AG09319 (cell line): ENCODE measurements at regions not wholly inside any gene's neighbourhood (a gene's known extent, or its start where the extent isn't known, plus 50 kb on each side); places are given as distances from the start of the nearest gene placed in this dataset.
"Not testable (repeated sequence)": the region's sequence is repeated elsewhere in the genome, so short reads cannot be mapped to it uniquely, and the experiment has no call there.

Source experiments
- DNase-seq: peaks from one replicate; pipeline ENCODE4 v3.0.0-alpha.2; 2010; ENCODE audit warnings: low read depth; ENCODE audit errors: extremely low read depth
- TF ChIP-seq, protein P1 (sequence below): IDR thresholded peaks from 2 replicates; pipeline ENCODE4 v1.5.1; 2011; ENCODE audit warnings: low read depth, mild to moderate bottlenecking, inconsistent platforms, low read length, moderate library complexity

DNA sequence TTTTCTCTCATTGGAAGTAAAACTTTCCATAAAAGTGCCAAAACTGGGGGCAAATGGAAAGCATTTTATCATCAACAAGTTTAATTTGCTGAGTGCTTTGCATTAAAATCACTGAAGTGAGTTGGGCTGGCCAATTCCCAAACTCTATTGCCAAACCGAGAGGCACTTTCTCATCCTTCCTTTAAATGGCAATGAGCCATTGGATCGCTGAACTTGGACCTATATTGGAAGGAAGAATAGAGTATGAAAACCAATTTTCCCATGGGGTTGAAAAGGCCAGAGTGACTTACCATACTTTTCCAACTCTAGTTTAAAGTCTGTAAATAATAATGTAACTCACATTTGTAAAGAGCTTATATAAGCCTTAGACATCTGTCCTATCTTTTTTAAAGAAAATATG lies 189.1 kb upstream of the C1orf87 start:
- TF ChIP-seq, protein P1, sequence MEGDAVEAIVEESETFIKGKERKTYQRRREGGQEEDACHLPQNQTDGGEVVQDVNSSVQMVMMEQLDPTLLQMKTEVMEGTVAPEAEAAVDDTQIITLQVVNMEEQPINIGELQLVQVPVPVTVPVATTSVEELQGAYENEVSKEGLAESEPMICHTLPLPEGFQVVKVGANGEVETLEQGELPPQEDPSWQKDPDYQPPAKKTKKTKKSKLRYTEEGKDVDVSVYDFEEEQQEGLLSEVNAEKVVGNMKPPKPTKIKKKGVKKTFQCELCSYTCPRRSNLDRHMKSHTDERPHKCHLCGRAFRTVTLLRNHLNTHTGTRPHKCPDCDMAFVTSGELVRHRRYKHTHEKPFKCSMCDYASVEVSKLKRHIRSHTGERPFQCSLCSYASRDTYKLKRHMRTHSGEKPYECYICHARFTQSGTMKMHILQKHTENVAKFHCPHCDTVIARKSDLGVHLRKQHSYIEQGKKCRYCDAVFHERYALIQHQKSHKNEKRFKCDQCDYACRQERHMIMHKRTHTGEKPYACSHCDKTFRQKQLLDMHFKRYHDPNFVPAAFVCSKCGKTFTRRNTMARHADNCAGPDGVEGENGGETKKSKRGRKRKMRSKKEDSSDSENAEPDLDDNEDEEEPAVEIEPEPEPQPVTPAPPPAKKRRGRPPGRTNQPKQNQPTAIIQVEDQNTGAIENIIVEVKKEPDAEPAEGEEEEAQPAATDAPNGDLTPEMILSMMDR, result no peak
- no peak for DNase-seq

DNA sequence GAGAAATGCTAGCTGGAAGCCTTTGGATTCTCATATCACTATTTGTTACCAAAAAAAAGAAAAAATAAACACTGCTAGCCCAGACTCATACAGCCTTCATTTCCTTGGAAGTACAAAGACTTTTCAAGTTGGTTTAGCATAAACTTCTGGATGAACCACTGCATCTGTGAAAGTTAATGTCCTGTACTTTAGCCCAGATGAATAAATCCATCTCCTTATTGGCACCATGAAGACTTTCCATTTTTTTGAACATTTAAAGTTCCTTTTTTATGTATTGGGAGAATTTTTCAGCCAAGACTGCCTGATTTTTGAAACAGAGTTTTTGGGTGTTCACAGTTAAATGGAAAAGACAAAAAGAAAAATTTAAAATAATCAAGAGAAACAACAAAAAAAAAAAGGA lies 184.0 kb upstream of the C1orf87 start:
- DNase-seq, result no peak
- TF ChIP-seq, protein P1, result no peak

DNA sequence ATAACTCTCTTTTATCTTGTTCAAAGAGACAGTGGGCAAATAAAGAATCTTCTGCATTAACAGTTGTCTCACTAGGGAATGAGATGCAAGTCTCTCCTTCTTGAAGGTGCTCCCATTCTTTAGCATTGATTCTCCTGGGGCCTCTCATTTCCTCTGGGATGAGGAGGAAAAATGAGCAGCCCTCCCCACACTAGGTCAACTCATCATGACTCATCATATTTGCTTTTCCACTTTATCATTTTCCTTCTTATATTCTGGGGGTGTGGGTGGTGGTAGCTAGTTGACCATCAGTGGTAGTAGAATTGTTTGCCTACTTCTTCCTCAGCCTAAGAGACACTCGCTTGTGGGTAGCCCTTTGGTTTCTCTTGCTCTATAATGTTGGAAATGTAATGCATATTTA lies 182.0 kb upstream of the C1orf87 start:
- TF ChIP-seq, protein P1, result no peak
- no peak for DNase-seq

DNA sequence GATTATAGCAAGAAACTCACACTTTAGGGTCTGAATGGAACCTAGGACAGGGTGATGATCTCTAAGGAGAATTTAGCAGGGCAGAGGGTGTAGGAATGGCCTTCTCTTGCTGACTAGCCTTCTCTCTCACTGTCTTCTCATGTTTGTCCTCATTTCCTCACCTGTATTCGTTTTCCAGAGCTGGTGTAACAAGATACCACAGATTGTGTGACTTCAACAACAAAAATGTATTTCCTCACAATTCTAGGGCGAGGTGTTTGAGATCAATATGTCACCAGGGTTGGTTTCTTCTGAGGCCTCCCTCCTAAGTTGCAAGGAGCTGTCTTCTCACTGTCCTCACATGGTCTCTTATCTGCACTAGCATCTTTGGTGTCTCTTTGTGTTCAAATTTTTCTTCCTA lies 177.9 kb upstream of the C1orf87 start:
- no peak for DNase-seq
- TF ChIP-seq, protein P1, result no peak

DNA sequence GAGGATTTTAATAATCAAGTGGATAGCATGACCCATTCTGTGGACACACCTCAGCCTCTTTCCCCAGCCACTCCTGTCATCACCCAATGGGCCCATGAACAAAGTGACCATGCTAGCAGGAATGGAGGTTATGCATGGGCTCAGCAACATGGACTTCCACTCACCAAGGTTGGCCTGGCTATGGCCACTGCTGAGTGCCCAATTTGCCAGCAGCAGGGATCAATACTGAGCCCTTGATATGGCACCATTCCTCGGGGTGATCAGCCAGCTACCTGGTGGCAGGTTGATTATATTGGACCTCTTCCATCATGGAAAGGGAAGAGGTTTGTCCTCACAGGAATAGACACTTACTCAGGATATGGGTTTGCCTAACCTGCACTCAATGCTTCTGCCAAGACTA lies 173.9 kb upstream of the C1orf87 start:
- DNase-seq, result not testable (repeated sequence)

DNA sequence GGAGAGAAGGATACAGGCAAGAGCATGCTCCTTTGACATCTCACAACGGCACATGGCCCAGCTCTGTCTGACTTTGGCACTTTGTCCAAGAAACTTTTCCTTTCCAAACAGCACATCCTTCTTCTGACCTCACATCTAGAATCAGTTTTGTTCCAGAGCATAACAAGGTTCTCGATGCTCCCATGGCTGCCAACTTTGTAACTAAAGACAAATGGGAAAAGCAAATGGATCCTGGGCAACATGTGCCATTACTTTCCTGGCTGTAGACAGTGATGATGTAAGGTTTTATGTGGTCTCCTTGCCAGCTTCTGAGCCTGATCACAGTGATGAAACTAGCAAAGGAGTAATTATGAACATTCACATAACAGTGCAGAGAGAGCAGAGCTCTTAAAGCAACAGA lies 171.8 kb upstream of the C1orf87 start:
- TF ChIP-seq, protein P1, result no peak
- DNase-seq, result peak; percentile 12

DNA sequence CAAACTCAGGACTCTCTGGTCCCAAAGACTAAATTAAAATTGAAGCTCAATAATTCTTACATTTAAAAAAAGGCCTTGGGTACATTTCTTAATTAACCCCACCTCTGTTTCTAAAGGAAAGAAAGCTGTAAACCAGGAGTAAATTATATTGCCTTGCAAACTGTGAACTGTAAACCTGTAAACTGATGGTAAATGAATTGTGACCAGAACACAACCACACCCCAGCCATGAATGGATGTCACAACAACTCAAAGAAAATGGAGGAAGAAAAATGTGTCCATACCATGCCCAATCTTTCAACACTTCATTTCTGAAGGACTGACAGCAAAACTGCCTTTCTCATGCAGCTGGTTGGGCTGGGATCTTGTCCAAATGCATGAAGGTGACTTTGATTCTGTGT lies 171.3 kb upstream of the C1orf87 start:
- DNase-seq, result no peak
- TF ChIP-seq, protein P1, result no peak

DNA sequence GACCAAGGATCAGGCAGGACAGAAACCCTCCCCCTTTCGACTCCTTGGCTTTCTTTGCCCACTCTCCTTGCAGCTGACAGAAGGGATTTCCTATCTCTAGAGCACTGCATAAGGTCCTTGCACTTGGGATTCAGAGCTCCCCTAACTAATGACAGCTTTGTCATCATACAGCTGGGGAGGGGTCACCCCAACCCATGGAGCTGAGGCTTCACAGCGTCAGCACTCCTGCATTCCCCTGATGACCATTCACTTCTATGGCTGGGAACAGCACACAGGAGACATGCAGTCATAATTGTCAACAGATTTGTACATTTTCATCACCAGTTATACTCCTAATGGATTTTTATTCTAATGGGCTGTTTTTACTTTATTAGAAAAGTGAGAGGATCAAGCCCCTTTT lies 161.7 kb upstream of the C1orf87 start:
- TF ChIP-seq, protein P1, result no peak
- DNase-seq, result no peak
